NT2/D1 (cell line): ENCODE measurements at regions not wholly inside any gene's neighbourhood (a gene's known extent, or its start where the extent isn't known, plus 50 kb on each side); places are given as distances from the start of the nearest gene placed in this dataset.

ENCODE experiments used
- SUZ12 ChIP-seq: IDR thresholded peaks from 2 replicates; pipeline ENCODE4 v1.6.1; 2011; ENCODE audit not compliant: insufficient read length, insufficient read depth; ENCODE audit errors: extremely low read depth
- YY1 ChIP-seq: IDR thresholded peaks from 2 replicates; pipeline ENCODE4 v1.6.1; 2011; ENCODE audit not compliant: insufficient read length, insufficient read depth
- ZNF274 ChIP-seq: IDR thresholded peaks from 2 replicates; pipeline ENCODE4 v1.6.1; 2011; ENCODE audit warnings: mild to moderate bottlenecking, low read depth, low read length

DNA sequence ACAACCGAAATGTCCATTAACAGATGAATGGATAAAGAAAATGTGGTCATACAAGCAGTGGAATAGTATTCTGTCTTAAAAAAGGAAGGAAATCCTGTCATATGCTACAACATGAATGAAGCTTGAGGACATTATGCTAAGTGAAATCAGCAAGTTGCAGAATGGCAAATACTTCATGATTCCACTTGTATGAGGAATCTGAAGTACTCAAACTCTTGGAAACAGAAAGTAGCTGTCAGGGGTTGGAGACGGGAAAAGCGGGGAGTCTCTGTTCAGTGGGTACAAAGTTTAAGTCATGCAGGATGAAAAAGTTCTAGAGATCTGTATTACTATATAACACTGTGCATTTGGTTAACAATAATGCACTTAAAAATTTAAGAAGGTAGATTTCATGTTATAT is 209.0 kb upstream of the SIX2 start:
- TF ChIP-seq YY1 (no peak), ZNF274 (no peak), SUZ12 (no peak)
